ENCODE measurements at regions not wholly inside any gene's neighbourhood (a gene's known extent, or its start where the extent isn't known, plus 50 kb on each side); places are given as distances from the start of the nearest gene placed in this dataset.

DNA sequence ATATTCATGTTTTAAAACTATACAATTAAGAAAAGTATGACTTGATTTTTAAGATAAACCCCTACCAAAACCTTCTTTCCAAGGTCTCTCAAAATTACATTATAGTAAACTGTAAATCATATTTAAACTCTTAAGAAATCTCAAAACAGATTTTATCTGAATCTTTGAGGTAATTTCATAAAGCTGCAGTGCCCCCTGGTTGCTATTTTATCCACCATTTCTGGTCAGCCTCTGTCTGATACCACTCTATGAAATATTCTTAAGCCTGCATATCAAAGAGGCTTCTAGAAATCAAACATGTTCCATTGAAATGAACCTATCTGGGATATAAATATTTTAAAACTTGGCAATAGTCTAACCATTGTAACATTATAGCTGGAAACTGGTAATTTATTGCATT is 317.3 kb downstream of the COL11A1 start:
- TF ChIP-seq TAF1 (IDR thresholded peaks at IDR 0.05; ENCODE audit: low read depth) (no peak), TCF12 (IDR thresholded peaks at IDR 0.05; ENCODE audit: low read depth) (no peak), CREB1 (IDR thresholded peaks at IDR 0.05; ENCODE audit: low read depth) (no peak)
- TF ChIP-seq, protein P1, sequence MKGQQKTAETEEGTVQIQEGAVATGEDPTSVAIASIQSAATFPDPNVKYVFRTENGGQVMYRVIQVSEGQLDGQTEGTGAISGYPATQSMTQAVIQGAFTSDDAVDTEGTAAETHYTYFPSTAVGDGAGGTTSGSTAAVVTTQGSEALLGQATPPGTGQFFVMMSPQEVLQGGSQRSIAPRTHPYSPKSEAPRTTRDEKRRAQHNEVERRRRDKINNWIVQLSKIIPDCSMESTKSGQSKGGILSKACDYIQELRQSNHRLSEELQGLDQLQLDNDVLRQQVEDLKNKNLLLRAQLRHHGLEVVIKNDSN (IDR thresholded peaks at IDR 0.05), result no peak
- TF ChIP-seq, protein P2, sequence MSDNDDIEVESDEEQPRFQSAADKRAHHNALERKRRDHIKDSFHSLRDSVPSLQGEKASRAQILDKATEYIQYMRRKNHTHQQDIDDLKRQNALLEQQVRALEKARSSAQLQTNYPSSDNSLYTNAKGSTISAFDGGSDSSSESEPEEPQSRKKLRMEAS (IDR thresholded peaks at IDR 0.05), result no peak
